HFF-Myc (cell line): ENCODE measurements at regions not wholly inside any gene's neighbourhood (a gene's known extent, or its start where the extent isn't known, plus 50 kb on each side); places are given as distances from the start of the nearest gene placed in this dataset.

Experiments
- DNase-seq: peaks from one replicate; pipeline ENCODE4 v3.0.0-alpha.2; 2011; ENCODE audit warnings: low read depth; ENCODE audit errors: extremely low read depth
- H3K4me3 ChIP-seq: replicated peaks from 2 replicates; pipeline ENCODE4 v1.5.1; 2011; ENCODE audit warnings: low read depth, mild to moderate bottlenecking, control low read depth, low read length
- CTCF ChIP-seq: IDR thresholded peaks from 2 replicates; pipeline ENCODE4 v1.5.1; 2012; ENCODE audit warnings: mild to moderate bottlenecking, low read depth, low read length, control low read depth; ENCODE audit errors: missing control alignments

- DNase-seq: no peak
- H3K4me3 ChIP-seq: no peak overlapping the region
- no peak for TF ChIP-seq CTCF
Observed at GRCh38 chr15:95409626-95410310, 920.7 kb upstream of the NR2F2 start.

- H3K4me3 ChIP-seq: no peak overlapping the region
- TF ChIP-seq CTCF: no peak
- no peak for DNase-seq
Observed at GRCh38 chr15:95410757-95411156, 919.7 kb upstream of the NR2F2 start.

GRCh38 chr15:95416576-95416975 lies 913.9 kb upstream of the NR2F2 start:
- TF ChIP-seq CTCF: no peak
- DNase-seq: no peak
- H3K4me3 ChIP-seq: no peak overlapping the region

- TF ChIP-seq CTCF: no peak
Observed at GRCh38 chr15:95417761-95418160, 912.7 kb upstream of the NR2F2 start.

GRCh38 chr15:95422255-95422654 lies 908.2 kb upstream of the NR2F2 start:
- H3K4me3 ChIP-seq: no peak overlapping the region
- DNase-seq: no peak
- no peak for TF ChIP-seq CTCF

More at GRCh38 chr15:95417761-95418160, 912.7 kb upstream of the NR2F2 start:
- DNase-seq: no peak
- no peak overlapping the region for H3K4me3 ChIP-seq

- no peak for DNase-seq
- H3K4me3 ChIP-seq: no peak overlapping the region
- no peak for TF ChIP-seq CTCF
Observed at GRCh38 chr15:95425859-95426258, 904.6 kb upstream of the NR2F2 start.

- no peak for TF ChIP-seq CTCF
- no peak for DNase-seq
Observed at GRCh38 chr15:95429345-95429744, 901.2 kb upstream of the NR2F2 start.

More at GRCh38 chr15:95429345-95429744, 901.2 kb upstream of the NR2F2 start:
- H3K4me3 ChIP-seq: no peak overlapping the region
